WTC11 (cell line): ENCODE measurements at regions not wholly inside any gene's neighbourhood (a gene's known extent, or its start where the extent isn't known, plus 50 kb on each side); places are given as distances from the start of the nearest gene placed in this dataset.

Experiments
- ATAC-seq: fragments of 200-7000 bp; cut with Tn5 transposase; 2 replicates; pipeline ENCODE4 v1.10.0; 2021; ENCODE audit warnings: mild to moderate bottlenecking, moderate library complexity
- CTCF ChIA-PET: fragments of 300-600 bp; sonication (Branson Sonifier 250); formaldehyde crosslinking; loops from one replicate; lab custom pipeline; 2021; ENCODE audit warnings: antibody characterized with exemption; lab: Charles Lee
- POLR2A ChIA-PET: fragments of 350-600 bp; sonication (Branson Sonifier 250); formaldehyde crosslinking; loops from one replicate; lab custom pipeline; 2021; ENCODE audit warnings: antibody characterized with exemption; lab: Charles Lee
- DNase-seq: peaks from one replicate; pipeline ENCODE4 v3.0.0; 2021; ENCODE audit warnings: low spot score
- H3K27ac Mint-ChIP-seq: 2 replicates; pipeline ENCODE4 v1.8.0; 2021; ENCODE audit warnings: mixed read lengths
- H3K27me3 Mint-ChIP-seq: 2 replicates; pipeline ENCODE4 v1.8.0; 2021; ENCODE audit warnings: low read depth, mild to moderate bottlenecking, moderate library complexity, mixed read lengths
- H3K36me3 Mint-ChIP-seq: 2 replicates; pipeline ENCODE4 v1.8.0; 2021; ENCODE audit warnings: mixed read lengths
- H3K4me1 Mint-ChIP-seq: 2 replicates; pipeline ENCODE4 v1.8.0; 2022; ENCODE audit warnings: mixed read lengths
- H3K4me3 Mint-ChIP-seq: 2 replicates; pipeline ENCODE4 v1.8.0; 2021; ENCODE audit warnings: mild to moderate bottlenecking, moderate library complexity, mixed read lengths
- H3K9me3 Mint-ChIP-seq: 2 replicates; pipeline ENCODE4 v1.8.0; 2021; ENCODE audit warnings: mixed read lengths
- AR ChIP-seq: fragments of 250-450 bp; sonication (Bioruptor Pico); IDR thresholded peaks from 2 replicates; pipeline ENCODE4 v1.9.0; 2021; ENCODE audit warnings: mild to moderate bottlenecking
- CREM ChIP-seq: sonication (generic); formaldehyde crosslinking; IDR thresholded peaks from 2 replicates; pipeline ENCODE4 v1.8.1; 2022; ENCODE audit warnings: mild to moderate bottlenecking, missing genetic modification reagents, moderate library complexity
- E2F1 ChIP-seq: sonication (generic); formaldehyde crosslinking; IDR thresholded peaks from 2 replicates; pipeline ENCODE4 v1.8.0; 2022; ENCODE audit warnings: mild to moderate bottlenecking, missing genetic modification reagents
- E2F4 ChIP-seq: sonication (generic); formaldehyde crosslinking; IDR thresholded peaks from 2 replicates; pipeline ENCODE4 v1.8.1; 2022; ENCODE audit warnings: low read depth, mild to moderate bottlenecking, moderate library complexity, missing genetic modification reagents, borderline replicate concordance
- HMGXB4 ChIP-seq: sonication (generic); formaldehyde crosslinking; IDR thresholded peaks from 2 replicates; pipeline ENCODE4 v1.8.1; 2023; ENCODE audit warnings: mild to moderate bottlenecking, moderate library complexity, missing genetic modification reagents
- IRF1 ChIP-seq: sonication (generic); formaldehyde crosslinking; IDR thresholded peaks from 2 replicates; pipeline ENCODE4 v1.8.0; 2023; ENCODE audit warnings: missing genetic modification reagents
- MLX ChIP-seq: sonication (generic); formaldehyde crosslinking; IDR thresholded peaks from 2 replicates; pipeline ENCODE4 v1.8.1; 2023; ENCODE audit warnings: mild to moderate bottlenecking, missing genetic modification reagents, moderate library complexity
- MXD4 ChIP-seq: fragments of 250-450 bp; sonication (Bioruptor Pico); IDR thresholded peaks from 2 replicates; pipeline ENCODE4 v1.8.0; 2021; ENCODE audit warnings: mild to moderate bottlenecking, moderate library complexity, borderline replicate concordance
- MYBL2 ChIP-seq: sonication (generic); formaldehyde crosslinking; IDR thresholded peaks from 2 replicates; pipeline ENCODE4 v1.8.1; 2023; ENCODE audit warnings: mild to moderate bottlenecking, moderate library complexity, missing genetic modification reagents
- NFE2L1 ChIP-seq: sonication (generic); formaldehyde crosslinking; IDR thresholded peaks from 2 replicates; pipeline ENCODE4 v1.8.1; 2023; ENCODE audit warnings: missing genetic modification reagents
- NR3C1 ChIP-seq: sonication (generic); formaldehyde crosslinking; conservative IDR thresholded peaks from 2 replicates; pipeline ENCODE4 v1.8.1; 2023; ENCODE audit warnings: low read depth, mild to moderate bottlenecking, missing genetic modification reagents
- OVOL2 ChIP-seq: fragments of 250-450 bp; sonication (Bioruptor Pico); IDR thresholded peaks from 2 replicates; pipeline ENCODE4 v1.9.0; 2021; ENCODE audit warnings: mild to moderate bottlenecking, borderline replicate concordance
- SOX15 ChIP-seq: fragments of 250-450 bp; sonication (Bioruptor Pico); IDR thresholded peaks from 2 replicates; pipeline ENCODE4 v1.9.0; 2021; ENCODE audit warnings: mild to moderate bottlenecking
- SP1 ChIP-seq: sonication (generic); formaldehyde crosslinking; conservative IDR thresholded peaks from 2 replicates; pipeline ENCODE4 v1.8.1; 2022; ENCODE audit warnings: missing genetic modification reagents
- TCF7 ChIP-seq: sonication (generic); formaldehyde crosslinking; IDR thresholded peaks from 2 replicates; pipeline ENCODE4 v1.8.0; 2022; ENCODE audit warnings: mild to moderate bottlenecking, low read depth, missing genetic modification reagents, moderate library complexity
- USF1 ChIP-seq: sonication (generic); formaldehyde crosslinking; IDR thresholded peaks from 2 replicates; pipeline ENCODE4 v1.8.0; 2022; ENCODE audit warnings: mild to moderate bottlenecking, missing genetic modification reagents
- ZBTB21 ChIP-seq: sonication (generic); formaldehyde crosslinking; IDR thresholded peaks from 2 replicates; pipeline ENCODE4 v1.8.1; 2023; ENCODE audit warnings: mild to moderate bottlenecking, missing genetic modification reagents, borderline replicate concordance
- ZBTB43 ChIP-seq: sonication (generic); formaldehyde crosslinking; IDR thresholded peaks from 2 replicates; pipeline ENCODE4 v1.8.1; 2023; ENCODE audit warnings: mild to moderate bottlenecking, missing genetic modification reagents
- ZMAT4 ChIP-seq: fragments of 250-450 bp; sonication (Bioruptor Pico); IDR thresholded peaks from 2 replicates; pipeline ENCODE4 v1.9.0; 2021; ENCODE audit warnings: mild to moderate bottlenecking
- ZNF121 ChIP-seq: sonication (generic); formaldehyde crosslinking; IDR thresholded peaks from 2 replicates; pipeline ENCODE4 v1.8.0; 2023; ENCODE audit warnings: missing genetic modification reagents
- ZNF396 ChIP-seq: fragments of 250-450 bp; sonication (Bioruptor Pico); IDR thresholded peaks from 2 replicates; pipeline ENCODE4 v1.8.0; 2021; ENCODE audit warnings: mild to moderate bottlenecking, moderate library complexity, borderline replicate concordance
- ZNF512 ChIP-seq: sonication (generic); formaldehyde crosslinking; IDR thresholded peaks from 2 replicates; pipeline ENCODE4 v1.8.1; 2022; ENCODE audit warnings: missing genetic modification reagents, borderline replicate concordance

- Mint-ChIP-seq H3K27ac (no peak overlapping the region), H3K4me1 (no peaks in the 10 kb centered on the region), H3K27me3 (no peaks in the 10 kb centered on the region), H3K9me3 (peaks cover 7% of the 10 kb centered on the region), H3K4me3 (no peak overlapping the region), H3K36me3 (no peaks in the 10 kb centered on the region)
- ChIA-PET CTCF (no interaction called here), POLR2A (no interaction called here)
- TF ChIP-seq ZBTB43 (no peak), CREM (CRISPR knock-in tag) (no peak), OVOL2 (CRISPR knock-in tag) (no peak), MLX (CRISPR knock-in tag) (no peak), IRF1 (CRISPR knock-in tag) (no peak), USF1 (CRISPR knock-in tag) (no peak), SP1 (CRISPR knock-in tag) (no peak)
- no peak for ATAC-seq
- no peak for DNase-seq
Observed at GRCh38 chr4:108223313-108223712, 54.6 kb upstream of the LEF1 start.

- no peak for TF ChIP-seq AR
- TF ChIP-seq ZBTB21 (CRISPR knock-in tag), result no peak
- no peak for TF ChIP-seq E2F1 (CRISPR knock-in tag)
- no peak for TF ChIP-seq ZNF396 (CRISPR knock-in tag)
- TF ChIP-seq SOX15 (CRISPR knock-in tag), result no peak
- TF ChIP-seq ZNF512, result no peak
- no peak for TF ChIP-seq HMGXB4 (CRISPR knock-in tag)
- TF ChIP-seq ZNF121 (CRISPR knock-in tag), result no peak
- no peak for TF ChIP-seq NR3C1 (CRISPR knock-in tag)
- TF ChIP-seq USF1 (CRISPR knock-in tag), result no peak
- no peak for TF ChIP-seq MYBL2 (CRISPR knock-in tag)
- TF ChIP-seq E2F4, result no peak
- TF ChIP-seq NFE2L1, result no peak
- no peak for TF ChIP-seq TCF7 (CRISPR knock-in tag)
- no peak for TF ChIP-seq ZMAT4 (CRISPR knock-in tag)
- TF ChIP-seq MXD4 (CRISPR knock-in tag), result no peak
- no peak for TF ChIP-seq SP1 (CRISPR knock-in tag)
- Mint-ChIP-seq H3K4me3 (no peak overlapping the region), H3K36me3 (no peaks in the 10 kb centered on the region; the same call in 1 of the 2 replicates), H3K27me3 (peaks cover 5% of the 10 kb centered on the region; the same call in 1 of the 2 replicates), H3K27ac (no peak overlapping the region), H3K4me1 (no peaks in the 10 kb centered on the region), H3K9me3 (peaks cover 13% of the 10 kb centered on the region)
- ChIA-PET POLR2A (no interaction called here), CTCF (no interaction called here)
- ATAC-seq, result no peak
- no peak for DNase-seq
Observed at GRCh38 chr4:108219998-108220397, 51.3 kb upstream of the LEF1 start.
